ENCODE measurements at regions not wholly inside any gene's neighbourhood (a gene's known extent, or its start where the extent isn't known, plus 50 kb on each side); places are given as distances from the start of the nearest gene placed in this dataset.
"Not testable (repeated sequence)": the region's sequence is repeated elsewhere in the genome, so short reads cannot be mapped to it uniquely, and the experiment has no call there.

GRCh38 chr2:111569356-111570199, 314.4 kb downstream of the ANAPC1 start:
- TF ChIP-seq, protein P1, sequence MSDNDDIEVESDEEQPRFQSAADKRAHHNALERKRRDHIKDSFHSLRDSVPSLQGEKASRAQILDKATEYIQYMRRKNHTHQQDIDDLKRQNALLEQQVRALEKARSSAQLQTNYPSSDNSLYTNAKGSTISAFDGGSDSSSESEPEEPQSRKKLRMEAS (IDR thresholded peaks at IDR 0.05; ENCODE audit: insufficient read depth, insufficient read length), result not testable (repeated sequence)
- not testable (repeated sequence) for TF ChIP-seq CTCF (IDR thresholded peaks at IDR 0.05; ENCODE audit: extremely low read depth in 1 of 2, insufficient read depth in 1 of 2, low read depth in 1 of 2, low read length in 2 of 2); POLR2A (IDR thresholded peaks at IDR 0.05; ENCODE audit: low read depth, low read length); MYC (IDR thresholded peaks at IDR 0.05; ENCODE audit: low read depth, low read length)
